K562 (cell line): ENCODE measurements at regions not wholly inside any gene's neighbourhood (a gene's known extent, or its start where the extent isn't known, plus 50 kb on each side); places are given as distances from the start of the nearest gene placed in this dataset.

Experiments used
- GABPB1 ChIP-seq: sonication (generic); formaldehyde crosslinking; IDR thresholded peaks from 2 replicates; pipeline ENCODE4 v1.8.0; 2022; ENCODE audit warnings: mild to moderate bottlenecking, missing genetic modification reagents
- HNRNPH1 ChIP-seq: fragments of 200-400 bp; formaldehyde crosslinking; optimal IDR thresholded peaks from 2 replicates; pipeline ENCODE3; 2017; ENCODE audit warnings: low read depth, mild to moderate bottlenecking, low read length, moderate library complexity
- NR2C2 ChIP-seq, 2 experiments: fragments of 200-800 bp in 1 of 2; sonication (Bioruptor generic) in 1 of 2; sonication (generic) in 1 of 2; formaldehyde crosslinking in 1 of 2; IDR thresholded peaks; 2 replicates each; pipeline versions ENCODE4 v1.6.1 to v1.8.0; 2016 to 2022; ENCODE audit warnings: mild to moderate bottlenecking in 1 of 2, missing compliant biosample characterization in 1 of 2, missing genetic modification characterization in 1 of 2, missing genetic modification reagents in 1 of 2
- RBM39 ChIP-seq: fragments of 200-400 bp; formaldehyde crosslinking; optimal IDR thresholded peaks from 2 replicates; pipeline ENCODE3; 2018; ENCODE audit warnings: low read depth, low read length
- TCF7 ChIP-seq: sonication (generic); IDR thresholded peaks from 2 replicates; pipeline ENCODE4 v1.6.1; 2016; ENCODE audit warnings: antibody characterized with exemption, borderline replicate concordance
- TF ChIP-seq, protein P1 (sequence below): fragments of 250-450 bp; sonication (Bioruptor Pico); IDR thresholded peaks from 2 replicates; pipeline ENCODE4 v1.8.0; 2021; ENCODE audit warnings: moderate library complexity, mild to moderate bottlenecking, inconsistent platforms
- TF ChIP-seq, protein P2 (sequence below): fragments of 450-650 bp; IDR thresholded peaks from 2 replicates; pipeline ENCODE4 v1.7.1; 2018; ENCODE audit warnings: mild to moderate bottlenecking, low read depth; ENCODE audit not compliant: partially characterized antibody

DNA sequence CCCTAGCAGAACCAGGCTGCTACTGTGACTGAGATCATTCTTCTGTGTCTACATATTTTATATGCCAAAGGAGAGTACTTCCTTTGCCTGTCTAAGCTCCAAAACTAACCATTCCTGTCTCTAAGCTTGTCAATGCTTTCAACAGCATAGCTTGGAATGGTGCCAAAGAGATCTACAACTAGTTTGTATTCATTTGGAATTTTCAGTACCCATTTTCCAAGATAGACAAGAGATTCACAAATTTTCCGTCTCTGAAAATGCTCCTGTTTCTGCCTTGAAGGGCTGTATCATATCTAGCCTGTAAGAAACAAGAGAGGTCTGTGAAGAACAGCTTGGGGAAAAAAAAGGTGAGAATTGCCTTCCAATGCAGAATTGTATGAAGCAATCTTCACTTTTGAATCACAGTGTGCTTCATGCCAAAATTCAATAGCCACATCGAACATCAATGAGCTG lies 334.4 kb upstream of the ACTBL2 start:
- TF ChIP-seq TCF7: no peak
- TF ChIP-seq NR2C2 (CRISPR knock-in tag; IDR thresholded peaks at IDR 0.05): no peak
- no peak for TF ChIP-seq NR2C2 (tag; IDR thresholded peaks at IDR 0.05)
- TF ChIP-seq, protein P1, sequence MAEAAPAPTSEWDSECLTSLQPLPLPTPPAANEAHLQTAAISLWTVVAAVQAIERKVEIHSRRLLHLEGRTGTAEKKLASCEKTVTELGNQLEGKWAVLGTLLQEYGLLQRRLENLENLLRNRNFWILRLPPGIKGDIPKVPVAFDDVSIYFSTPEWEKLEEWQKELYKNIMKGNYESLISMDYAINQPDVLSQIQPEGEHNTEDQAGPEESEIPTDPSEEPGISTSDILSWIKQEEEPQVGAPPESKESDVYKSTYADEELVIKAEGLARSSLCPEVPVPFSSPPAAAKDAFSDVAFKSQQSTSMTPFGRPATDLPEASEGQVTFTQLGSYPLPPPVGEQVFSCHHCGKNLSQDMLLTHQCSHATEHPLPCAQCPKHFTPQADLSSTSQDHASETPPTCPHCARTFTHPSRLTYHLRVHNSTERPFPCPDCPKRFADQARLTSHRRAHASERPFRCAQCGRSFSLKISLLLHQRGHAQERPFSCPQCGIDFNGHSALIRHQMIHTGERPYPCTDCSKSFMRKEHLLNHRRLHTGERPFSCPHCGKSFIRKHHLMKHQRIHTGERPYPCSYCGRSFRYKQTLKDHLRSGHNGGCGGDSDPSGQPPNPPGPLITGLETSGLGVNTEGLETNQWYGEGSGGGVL (CRISPR knock-in tag): no peak
- TF ChIP-seq HNRNPH1: no peak
- TF ChIP-seq, protein P2, sequence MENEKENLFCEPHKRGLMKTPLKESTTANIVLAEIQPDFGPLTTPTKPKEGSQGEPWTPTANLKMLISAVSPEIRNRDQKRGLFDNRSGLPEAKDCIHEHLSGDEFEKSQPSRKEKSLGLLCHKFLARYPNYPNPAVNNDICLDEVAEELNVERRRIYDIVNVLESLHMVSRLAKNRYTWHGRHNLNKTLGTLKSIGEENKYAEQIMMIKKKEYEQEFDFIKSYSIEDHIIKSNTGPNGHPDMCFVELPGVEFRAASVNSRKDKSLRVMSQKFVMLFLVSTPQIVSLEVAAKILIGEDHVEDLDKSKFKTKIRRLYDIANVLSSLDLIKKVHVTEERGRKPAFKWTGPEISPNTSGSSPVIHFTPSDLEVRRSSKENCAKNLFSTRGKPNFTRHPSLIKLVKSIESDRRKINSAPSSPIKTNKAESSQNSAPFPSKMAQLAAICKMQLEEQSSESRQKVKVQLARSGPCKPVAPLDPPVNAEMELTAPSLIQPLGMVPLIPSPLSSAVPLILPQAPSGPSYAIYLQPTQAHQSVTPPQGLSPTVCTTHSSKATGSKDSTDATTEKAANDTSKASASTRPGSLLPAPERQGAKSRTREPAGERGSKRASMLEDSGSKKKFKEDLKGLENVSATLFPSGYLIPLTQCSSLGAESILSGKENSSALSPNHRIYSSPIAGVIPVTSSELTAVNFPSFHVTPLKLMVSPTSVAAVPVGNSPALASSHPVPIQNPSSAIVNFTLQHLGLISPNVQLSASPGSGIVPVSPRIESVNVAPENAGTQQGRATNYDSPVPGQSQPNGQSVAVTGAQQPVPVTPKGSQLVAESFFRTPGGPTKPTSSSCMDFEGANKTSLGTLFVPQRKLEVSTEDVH: no peak
- TF ChIP-seq RBM39: no peak
- no peak for TF ChIP-seq GABPB1 (CRISPR knock-in tag)
